Erythroblast (primary cell): ENCODE measurements at regions not wholly inside any gene's neighbourhood (a gene's known extent, or its start where the extent isn't known, plus 50 kb on each side); places are given as distances from the start of the nearest gene placed in this dataset.

ENCODE experiments used
- GATA1 ChIP-seq: IDR thresholded peaks from 2 replicates; pipeline ENCODE4 v1.6.1; 2011; ENCODE audit warnings: low read depth, mild to moderate bottlenecking, control low read depth, low read length, moderate library complexity
- POLR2A ChIP-seq: IDR thresholded peaks from 2 replicates; pipeline ENCODE4 v1.6.1; 2011; ENCODE audit warnings: mild to moderate bottlenecking, low read length

GRCh38 chr5:53427965-53428364, 52.5 kb upstream of the FST start:
- TF ChIP-seq POLR2A, result no peak
- no peak for TF ChIP-seq GATA1
